Right atrium auricular region (tissue), 2 donors: ENCODE measurements at regions not wholly inside any gene's neighbourhood (a gene's known extent, or its start where the extent isn't known, plus 50 kb on each side); places are given as distances from the start of the nearest gene placed in this dataset.
"Not testable (repeated sequence)": the region's sequence is repeated elsewhere in the genome, so short reads cannot be mapped to it uniquely, and the experiment has no call there.

Experiments used
- DNase-seq: peaks from one replicate; pipeline ENCODE4 v3.0.0-alpha.2; 2019; ENCODE audit warnings: low spot score
- H3K27ac ChIP-seq, 2 donors: fragments of 200-600 bp; sonication (generic); 1 replicate in 1 of 2; 2 replicates in 1 of 2; pipeline ENCODE4 v1.5.1; 2016 to 2019
- H3K27me3 ChIP-seq, 2 donors: fragments of 200-600 bp; sonication (generic); one replicate each; pipeline versions ENCODE4 v1.5.1 to v1.6.0; 2017 to 2019
- H3K36me3 ChIP-seq: fragments of 200-600 bp; sonication (generic); one replicate; pipeline ENCODE4 v1.5.1; 2016
- H3K4me1 ChIP-seq, 2 donors: fragments of 200-600 bp; sonication (generic); one replicate each; pipeline versions ENCODE4 v1.5.1 to v1.6.0; 2017 to 2019
- H3K4me3 ChIP-seq, 2 donors: fragments of 200-600 bp; sonication (generic); 1 replicate in 1 of 2; 2 replicates in 1 of 2; pipeline ENCODE4 v1.5.1; 2017 to 2019; ENCODE audit warnings: mild to moderate bottlenecking in 1 of 2, moderate library complexity in 1 of 2
- H3K9me3 ChIP-seq, 2 donors: fragments of 200-600 bp; sonication (generic); one replicate each; pipeline ENCODE4 v1.5.1; 2019
- CTCF ChIP-seq, 2 donors: fragments of 200-600 bp; sonication (generic); IDR thresholded peaks; one replicate each; pipeline ENCODE4 v1.5.1; 2019; ENCODE audit warnings: antibody characterized with exemption in 2 of 2

- no peaks in the 10 kb centered on the region for H3K27me3 ChIP-seq
These were observed 225.8 kb upstream of the ALCAM start for GRCh38 chr3:105140899-105141367.

GRCh38 chr3:105144837-105145236 lies 221.9 kb upstream of the ALCAM start:
- TF ChIP-seq CTCF (IDR thresholded peaks at IDR 0.05), result no peak
- Histone ChIP-seq H3K27me3 (no peaks in the 10 kb centered on the region), H3K4me3 (no peak overlapping the region), H3K4me1 (no peaks in the 10 kb centered on the region), H3K9me3 (no peaks in the 10 kb centered on the region), H3K27ac (no peak overlapping the region), H3K36me3 (no peaks in the 10 kb centered on the region)
- no peak for DNase-seq

More at GRCh38 chr3:105140899-105141367, 225.8 kb upstream of the ALCAM start:
- Histone ChIP-seq H3K4me3 (no peak overlapping the region), H3K9me3 (no peaks in the 10 kb centered on the region), H3K27ac (no peak overlapping the region), H3K36me3 (no peaks in the 10 kb centered on the region), H3K4me1 (no peaks in the 10 kb centered on the region)
- no peak for DNase-seq
- TF ChIP-seq CTCF (IDR thresholded peaks at IDR 0.05), result no peak

GRCh38 chr3:105145511-105145910 lies 221.2 kb upstream of the ALCAM start:
- DNase-seq, result no peak
- Histone ChIP-seq H3K36me3 (no peaks in the 10 kb centered on the region), H3K4me1 (no peaks in the 10 kb centered on the region), H3K27me3 (no peaks in the 10 kb centered on the region), H3K4me3 (no peak overlapping the region), H3K9me3 (no peaks in the 10 kb centered on the region), H3K27ac (no peak overlapping the region)
- no peak for TF ChIP-seq CTCF (IDR thresholded peaks at IDR 0.05)

- not testable (repeated sequence) for H3K27me3 ChIP-seq, H3K4me3 ChIP-seq, H3K4me1 ChIP-seq, DNase-seq, H3K27ac ChIP-seq, H3K36me3 ChIP-seq, H3K9me3 ChIP-seq
These were observed 217.5 kb upstream of the ALCAM start for GRCh38 chr3:105149197-105149596.

GRCh38 chr3:105152987-105153386 lies 213.7 kb upstream of the ALCAM start:
- Histone ChIP-seq H3K27me3 (no peaks in the 10 kb centered on the region), H3K4me1 (no peaks in the 10 kb centered on the region), H3K36me3 (no peaks in the 10 kb centered on the region), H3K27ac (no peak overlapping the region), H3K9me3 (no peaks in the 10 kb centered on the region), H3K4me3 (no peak overlapping the region)
- no peak for DNase-seq
- no peak for TF ChIP-seq CTCF (IDR thresholded peaks at IDR 0.05)

- H3K4me3 ChIP-seq, result no peak overlapping the region
- DNase-seq, result no peak
- no peaks in the 10 kb centered on the region for H3K4me1 ChIP-seq
- TF ChIP-seq CTCF (IDR thresholded peaks at IDR 0.05), result no peak
- H3K9me3 ChIP-seq, result no peaks in the 10 kb centered on the region
- no peaks in the 10 kb centered on the region for H3K27me3 ChIP-seq
- no peaks in the 10 kb centered on the region for H3K36me3 ChIP-seq
- H3K27ac ChIP-seq, result no peak overlapping the region
These were observed 212.0 kb upstream of the ALCAM start for GRCh38 chr3:105154692-105155091.
